T-helper 2 cell treated with Interferon-gamma antibody and Interleukin-4, amounts not matched to agents 100 ng/mL and 5 ng/mL, for 36 hours (primary cell): ENCODE measurements at regions not wholly inside any gene's neighbourhood (a gene's known extent, or its start where the extent isn't known, plus 50 kb on each side); places are given as distances from the start of the nearest gene placed in this dataset.
"Not testable (repeated sequence)": the region's sequence is repeated elsewhere in the genome, so short reads cannot be mapped to it uniquely, and the experiment has no call there.

Source experiments
- intact Hi-C: fragments of 100-400 bp; cut with micrococcal nuclease; formaldehyde crosslinking; loops from one replicate; pipeline ENCODE4 v1.15.1; 2023

DNA sequence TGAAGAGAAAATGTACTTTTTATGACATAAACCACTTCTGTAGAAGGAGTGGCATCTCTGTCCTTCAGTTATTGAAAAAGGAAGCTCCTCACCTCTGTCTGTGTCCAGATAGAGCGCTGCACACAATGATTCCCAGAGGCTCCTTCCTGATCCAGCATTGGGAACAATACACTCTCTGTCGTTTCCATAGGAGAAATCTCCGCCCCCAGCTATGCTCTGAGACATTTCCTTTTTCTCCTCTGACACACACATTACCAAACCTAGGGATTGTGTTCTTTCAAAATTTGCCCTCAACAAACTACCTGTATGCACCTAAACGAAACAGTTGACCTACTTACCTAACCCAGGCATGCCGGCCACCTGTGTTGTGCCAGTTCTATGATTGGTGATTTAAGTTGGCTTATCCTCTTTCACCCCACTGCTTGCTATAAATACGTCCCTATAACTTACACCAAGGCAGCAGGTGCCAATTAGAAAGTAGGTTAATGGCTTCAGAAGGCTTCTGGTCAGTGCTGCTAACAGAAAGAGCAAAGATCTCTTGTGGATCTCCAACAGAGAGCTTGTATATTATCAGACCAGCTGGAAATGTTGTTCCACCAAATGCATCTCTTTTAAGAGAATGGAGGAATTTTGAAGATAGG, 140.1 kb upstream of the JCAD start:
- intact Hi-C loops: no loop called here

DNA sequence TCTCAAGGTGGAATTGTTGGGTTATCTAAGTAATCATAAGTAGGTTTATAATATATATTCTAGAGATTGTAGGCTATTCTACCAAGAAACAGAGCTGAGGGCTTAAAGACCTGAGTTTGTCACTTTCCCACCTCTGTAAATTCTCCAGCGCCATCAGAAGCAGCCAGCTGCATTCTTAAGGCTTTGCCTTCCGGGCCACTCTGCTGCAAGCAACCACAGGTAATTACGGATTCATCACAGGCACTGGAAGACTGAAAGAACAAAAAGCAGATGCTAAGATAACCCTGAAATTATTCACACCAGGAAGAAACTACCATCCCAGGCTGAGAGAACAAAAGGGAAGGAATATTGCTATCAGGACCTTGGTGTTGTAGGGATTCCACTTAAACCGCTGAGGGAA, 137.8 kb upstream of the JCAD start:
- intact Hi-C loops: no loop called here

DNA sequence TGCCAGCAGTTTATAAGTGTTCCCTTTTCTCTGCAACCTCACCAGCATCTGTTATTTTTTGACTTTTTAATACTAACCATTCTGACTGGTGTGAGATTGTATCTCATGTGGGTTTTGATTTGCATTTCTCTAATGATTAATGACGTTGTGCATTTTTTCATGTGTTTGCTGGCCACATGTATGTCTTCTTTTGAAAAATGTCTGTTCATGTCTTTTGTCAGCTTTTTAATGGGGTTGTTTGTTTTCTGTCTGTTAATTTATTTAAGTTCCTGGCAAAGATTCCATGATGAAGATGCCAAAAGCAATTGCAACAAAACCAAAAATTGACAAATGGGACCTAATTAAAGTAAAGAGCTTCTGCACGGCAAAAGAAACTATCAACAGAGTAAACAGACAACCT, 137.2 kb upstream of the JCAD start:
- intact Hi-C loops: not testable (repeated sequence)

DNA sequence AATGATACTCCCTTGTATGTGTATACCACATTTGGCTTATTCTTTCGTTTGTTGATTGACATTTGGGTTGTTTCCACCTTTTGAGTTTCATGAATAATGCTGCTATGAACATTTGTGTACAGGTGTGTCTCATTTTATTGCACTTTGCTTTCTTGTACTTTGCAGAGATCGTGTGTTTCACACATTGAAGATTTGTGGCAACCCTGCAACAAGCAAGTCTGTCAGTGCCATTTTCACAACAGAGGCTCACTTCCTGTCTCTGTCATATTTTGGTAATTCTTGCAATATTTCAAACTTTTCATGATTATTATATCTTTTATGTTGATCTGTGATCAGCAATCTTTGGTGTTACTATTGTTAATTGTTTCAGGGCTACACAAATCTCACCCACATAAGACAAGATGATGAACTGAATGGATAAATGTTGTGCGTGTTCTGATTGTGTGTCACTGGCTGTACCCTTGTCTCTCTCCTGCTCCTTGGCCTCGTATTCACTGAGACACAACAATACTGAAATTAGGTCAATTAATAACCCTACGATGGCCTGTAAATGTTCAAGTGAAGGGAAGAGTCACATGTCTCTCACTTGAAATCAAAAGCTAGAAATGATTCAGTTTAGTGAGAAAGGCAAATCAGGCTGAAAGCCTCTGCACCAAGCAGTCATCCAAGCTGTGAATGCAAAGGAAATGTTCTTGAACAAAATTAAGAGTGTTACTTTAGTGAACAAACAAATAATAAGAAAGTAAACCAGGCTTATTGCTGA, 133.6 kb upstream of the JCAD start:
- intact Hi-C loops: no loop called here

DNA sequence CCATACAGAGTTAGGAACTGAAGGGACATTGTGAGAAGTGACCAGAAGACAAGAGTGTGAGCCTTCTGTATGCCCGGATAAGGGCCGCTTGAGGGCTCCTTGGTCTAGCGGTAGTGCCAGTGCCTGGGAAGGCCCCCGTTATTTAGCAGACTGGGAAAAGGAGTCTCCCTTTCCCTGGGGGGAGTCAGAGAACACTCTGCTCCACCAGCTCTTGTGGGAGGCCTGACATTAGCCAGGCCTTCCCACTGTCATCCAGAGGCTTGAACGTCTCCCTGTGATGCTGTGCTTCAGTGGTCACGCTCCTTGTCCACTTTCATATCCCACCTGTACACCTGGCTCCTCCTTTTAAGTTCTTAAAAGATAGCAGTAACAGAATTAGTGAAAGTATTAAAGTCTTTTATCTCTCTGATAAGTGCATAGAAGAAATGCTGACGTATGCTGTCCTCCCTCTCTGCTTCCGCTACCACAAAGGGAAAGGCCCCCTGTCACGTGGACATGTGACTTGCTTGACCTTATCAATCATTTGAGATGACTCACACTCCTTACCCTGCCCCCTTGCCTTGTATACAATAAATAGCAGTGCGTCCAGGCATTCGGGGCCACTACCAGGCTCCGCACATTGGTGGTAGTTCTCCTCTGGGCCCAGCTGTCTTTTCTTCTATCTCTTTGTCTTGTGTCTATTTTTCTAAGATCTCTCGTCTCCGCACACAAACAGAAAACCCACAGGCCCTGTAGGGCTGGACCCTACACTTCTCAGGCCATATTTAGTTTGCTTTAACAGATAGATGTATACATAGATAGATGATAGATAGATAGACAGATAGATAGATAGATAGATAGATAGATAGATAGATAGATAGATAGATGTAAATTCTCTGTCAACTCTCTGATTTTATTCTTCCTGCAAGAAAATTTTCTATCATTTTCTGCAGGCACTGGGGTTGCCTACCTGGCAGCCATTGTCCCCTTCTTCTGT, 131.5 kb upstream of the JCAD start:
- intact Hi-C loops: no loop called here

DNA sequence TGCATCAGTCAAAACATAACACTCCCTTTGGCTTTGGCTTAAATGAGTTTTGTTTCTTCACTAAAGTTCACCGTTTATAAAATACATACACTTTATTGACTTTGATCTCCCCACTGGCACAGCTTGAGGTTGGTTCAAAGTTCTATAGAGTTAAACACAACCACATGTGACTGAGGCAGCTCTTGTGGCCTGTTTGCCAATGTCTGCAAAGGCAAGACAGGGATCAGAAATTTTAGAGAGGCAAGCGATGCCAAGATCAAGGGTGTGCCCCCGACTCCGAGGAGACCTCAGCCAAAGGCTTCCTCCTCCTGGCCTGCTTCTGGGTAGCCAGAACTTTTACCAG, 129.8 kb upstream of the JCAD start:
- intact Hi-C loops: no loop called here

DNA sequence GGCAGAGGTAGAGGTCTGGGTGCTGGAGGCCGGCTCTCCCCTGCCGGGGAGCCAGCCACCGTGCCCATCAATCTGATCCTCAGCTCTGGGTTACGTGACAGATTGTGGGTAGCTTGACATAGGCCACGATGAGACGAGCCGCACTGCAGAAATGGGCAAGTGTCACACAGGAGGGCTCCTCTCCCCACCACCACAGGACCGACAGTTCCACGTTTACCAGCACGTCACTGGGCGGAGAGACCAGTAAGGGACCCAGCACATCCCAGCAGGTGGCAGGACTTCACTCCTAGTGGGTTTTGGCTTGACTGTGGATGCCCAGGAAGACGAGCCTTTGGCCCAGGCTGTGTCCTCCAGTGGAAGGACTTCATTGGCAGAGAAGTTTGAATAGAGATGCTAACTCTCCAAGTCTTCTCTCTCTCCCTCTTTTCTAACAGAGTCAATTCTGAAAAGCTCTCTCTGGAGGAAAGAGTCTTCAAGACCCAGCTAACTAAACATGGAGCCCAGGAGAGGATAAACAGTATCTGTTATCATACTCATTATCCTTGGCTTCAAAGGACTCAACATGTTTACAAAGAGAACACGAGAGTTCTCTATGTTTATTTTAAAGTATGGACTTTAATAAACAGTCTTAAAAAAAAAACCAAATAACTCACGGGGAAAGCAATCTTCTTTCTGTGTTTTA, 129.3 kb upstream of the JCAD start:
- intact Hi-C loops: no loop called here

DNA sequence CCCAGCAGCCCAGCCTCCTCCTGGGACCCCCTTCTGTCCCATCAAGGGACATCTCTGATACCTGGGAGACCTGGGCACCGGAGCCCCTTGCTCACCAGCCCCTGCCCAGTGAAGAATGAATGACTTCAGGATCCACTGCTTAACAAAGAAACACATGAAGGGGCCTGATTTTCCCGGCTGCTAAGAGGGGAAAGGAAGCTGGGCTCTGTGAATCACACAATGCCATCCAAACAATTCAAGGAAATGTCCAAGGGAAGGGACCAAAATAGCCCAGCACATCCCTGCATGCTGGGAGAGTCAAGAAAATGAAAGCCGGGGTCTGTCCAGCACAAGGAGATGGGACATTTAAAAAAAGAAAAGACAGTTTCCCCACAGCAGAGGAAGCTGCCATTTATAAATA, 128.7 kb upstream of the JCAD start:
- intact Hi-C loops: no loop called here

DNA sequence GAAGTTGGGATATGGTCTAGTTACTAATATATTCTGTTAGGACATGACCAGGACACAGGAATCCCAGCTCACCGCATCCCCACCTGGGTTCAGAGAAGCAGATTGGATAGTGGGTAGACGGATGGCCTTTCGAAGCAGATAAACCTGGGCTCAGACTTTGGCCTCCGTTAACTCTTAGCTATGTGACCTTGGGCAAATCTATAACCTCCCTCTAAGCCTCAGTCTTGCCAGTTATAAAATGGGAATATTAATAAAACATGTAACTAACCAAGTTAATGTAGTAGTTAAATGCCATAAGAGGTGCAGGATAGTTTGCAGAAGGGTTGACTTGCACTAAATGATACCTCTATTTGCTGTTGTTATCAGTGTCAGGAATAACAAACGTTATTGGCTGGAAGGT, 127.6 kb upstream of the JCAD start:
- intact Hi-C loops: no loop called here

DNA sequence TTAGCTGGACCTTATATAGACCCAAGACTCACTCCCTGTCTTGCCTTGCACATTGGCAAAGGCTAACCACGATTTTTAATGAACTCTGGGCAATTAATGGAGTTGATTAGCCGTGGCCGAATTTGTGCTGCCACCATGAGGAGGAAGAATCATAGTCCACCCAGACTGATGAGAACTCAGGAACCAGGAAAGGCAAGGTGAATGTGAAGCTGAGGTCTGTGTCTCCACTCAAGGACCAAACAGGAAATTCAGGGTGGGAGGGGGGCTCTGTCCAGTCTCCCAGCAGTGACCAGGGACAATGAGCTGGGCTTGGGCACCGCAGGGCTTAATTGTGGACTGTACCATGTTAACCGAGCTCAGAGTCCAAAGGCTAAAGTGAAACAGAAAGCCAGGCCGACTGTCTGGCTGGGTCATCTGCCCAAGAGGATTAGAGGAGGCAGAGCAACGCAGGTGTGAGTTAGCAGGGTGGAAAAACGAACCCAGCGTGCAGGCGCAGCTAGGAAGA, 127.0 kb upstream of the JCAD start:
- intact Hi-C loops: no loop called here

DNA sequence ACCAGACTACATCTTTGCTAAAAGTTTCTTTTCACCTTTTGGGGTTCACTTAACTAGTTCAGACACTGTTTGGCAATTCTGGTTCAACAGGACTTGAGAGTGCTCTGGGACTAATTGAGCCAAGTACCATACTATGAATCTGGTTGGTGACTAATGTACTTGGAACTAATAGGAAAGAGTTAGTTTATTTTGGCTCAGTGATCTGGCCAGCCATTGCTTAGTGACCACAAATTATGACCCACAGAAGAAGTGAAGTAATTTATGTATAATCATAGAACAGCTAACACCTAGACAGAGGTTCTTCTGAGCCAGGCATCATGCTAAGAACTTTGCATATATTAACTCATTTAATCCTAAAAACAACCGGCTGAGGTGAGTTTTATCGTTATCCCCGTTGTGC, 126.5 kb upstream of the JCAD start:
- intact Hi-C loops: no loop called here

DNA sequence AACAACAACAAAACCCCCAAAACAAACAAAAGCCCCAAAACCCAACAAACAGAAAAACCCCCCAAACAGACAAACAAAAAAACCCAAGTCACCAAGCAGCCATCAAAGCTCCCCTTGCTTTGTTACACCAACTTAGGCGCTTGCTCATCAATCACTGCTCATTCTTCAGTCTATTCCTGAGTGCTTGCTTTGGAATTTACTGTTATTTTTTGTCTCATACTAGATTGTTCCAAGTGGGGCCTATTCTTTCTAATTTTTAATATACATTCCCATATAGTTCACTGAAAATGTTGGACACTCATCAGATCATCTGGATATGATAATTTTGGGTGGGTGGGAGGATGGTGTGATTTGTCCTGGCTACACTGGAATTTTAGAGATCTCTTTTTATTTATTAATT, 126.0 kb upstream of the JCAD start:
- intact Hi-C loops: no loop called here

DNA sequence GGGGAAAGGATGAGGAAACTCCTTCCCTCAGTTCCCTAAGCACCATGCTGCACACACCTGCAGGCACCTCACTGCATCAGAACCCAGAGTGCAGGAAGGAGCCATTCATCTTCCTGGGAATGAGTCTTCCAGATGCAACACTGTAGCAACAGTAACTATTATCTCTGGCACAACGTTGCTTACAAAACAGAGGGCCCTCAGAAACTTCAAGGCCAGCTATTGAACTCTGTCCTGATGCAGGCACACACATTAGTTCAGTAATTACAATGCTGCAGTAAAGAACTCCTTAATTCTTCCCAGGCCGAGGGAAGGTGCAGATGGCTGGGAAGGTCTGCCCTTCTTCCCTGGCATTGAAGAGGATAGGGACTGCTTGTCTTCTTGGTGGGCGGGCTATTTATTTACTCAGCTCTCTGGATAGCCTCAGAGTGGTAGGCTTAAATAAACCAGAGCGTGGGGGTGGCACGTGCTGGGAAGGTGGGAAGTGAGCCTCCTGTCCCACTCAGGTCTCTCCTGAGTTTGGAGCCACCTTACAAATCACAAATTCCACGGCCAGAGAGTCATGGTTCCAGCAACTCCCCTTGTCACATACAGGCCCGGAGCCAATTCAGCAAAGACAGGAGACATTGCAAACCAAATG, 125.1 kb upstream of the JCAD start:
- intact Hi-C loops: no loop called here

DNA sequence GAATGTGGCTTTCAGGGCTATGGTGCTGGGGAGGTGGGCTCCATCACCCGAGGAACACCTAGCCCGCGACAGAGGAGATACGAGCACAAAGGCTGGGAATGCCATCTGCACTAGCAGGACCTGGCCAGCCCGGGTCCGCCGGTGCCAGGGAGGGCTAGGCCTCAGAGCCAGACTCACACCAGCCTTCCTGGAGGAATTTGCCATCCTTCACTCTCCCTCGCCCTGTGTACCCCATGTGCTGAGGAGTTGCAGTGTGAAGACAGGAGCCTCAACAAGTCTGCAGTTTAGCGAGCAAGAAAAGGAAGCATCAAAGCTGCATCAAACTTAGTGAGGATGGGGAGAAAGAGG, 123.6 kb upstream of the JCAD start:
- intact Hi-C loops: no loop called here

DNA sequence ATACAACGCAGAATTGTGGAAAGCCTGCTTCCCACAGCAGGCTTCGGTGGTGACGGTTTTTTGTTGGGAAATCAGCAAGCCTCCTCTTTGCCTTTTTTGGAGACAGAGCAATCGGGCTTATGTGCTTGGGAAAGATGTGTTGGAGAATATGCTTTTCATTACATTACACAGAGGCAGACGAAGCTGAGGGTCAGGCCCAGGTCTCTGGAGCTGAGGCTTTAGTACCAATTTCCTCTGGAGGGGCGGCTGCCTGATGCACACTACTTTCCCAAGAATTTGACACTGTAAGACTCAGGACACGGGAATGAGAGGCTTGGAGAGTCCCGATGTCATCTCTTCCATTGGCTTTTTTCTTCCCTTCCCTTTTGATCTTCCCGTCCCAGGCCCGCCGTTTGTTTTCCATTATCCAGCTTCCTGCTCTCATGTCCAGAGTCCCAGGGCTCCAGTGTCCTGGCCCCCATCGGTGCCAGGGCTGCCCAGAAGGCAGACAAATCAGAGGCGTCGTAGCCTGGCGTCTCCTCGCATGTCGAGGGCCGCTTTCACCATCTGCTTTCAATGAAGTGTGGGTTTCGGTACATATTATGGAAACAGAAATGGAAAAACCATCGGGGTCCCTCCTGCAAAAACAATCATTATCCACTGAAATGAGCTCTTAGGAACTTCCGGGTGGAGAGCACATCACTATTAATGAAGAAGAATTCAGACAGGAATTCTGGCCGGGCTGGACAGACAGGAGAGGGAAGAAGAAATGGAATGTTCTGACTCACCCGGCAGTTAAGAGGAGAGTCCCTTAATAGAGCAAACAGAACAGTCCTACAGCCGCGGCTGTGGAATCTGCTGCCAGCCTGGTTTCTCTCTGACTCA, 123.0 kb upstream of the JCAD start:
- intact Hi-C loops: no loop called here

DNA sequence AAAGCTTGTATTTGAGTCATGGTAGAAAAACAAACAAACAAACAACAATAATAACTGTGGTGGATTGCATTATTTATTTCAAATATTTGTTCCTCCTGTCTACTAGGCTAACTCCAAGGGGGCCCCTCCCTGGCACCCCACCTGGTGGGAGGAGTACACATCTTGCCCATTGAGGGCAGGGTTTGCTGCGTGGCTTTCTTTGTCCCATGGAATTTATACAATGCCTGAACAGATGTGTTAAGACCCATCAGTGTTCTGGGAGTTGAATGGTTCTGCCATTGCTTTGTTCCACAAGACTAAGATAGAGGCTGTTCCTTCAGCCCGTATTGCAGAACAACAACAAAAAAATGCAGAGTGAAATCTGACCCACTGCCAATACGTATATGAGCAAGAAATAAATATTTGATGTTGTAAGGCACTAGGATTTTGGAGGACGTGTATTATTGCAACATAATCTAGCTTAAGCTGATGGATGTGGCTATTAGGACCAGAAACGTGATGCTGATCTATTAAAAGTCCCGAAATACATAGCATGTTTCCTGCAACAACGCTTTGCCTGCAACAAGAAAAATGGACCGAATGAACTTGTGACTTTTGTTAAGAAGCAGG, 119.1 kb upstream of the JCAD start:
- intact Hi-C loops: no loop called here

DNA sequence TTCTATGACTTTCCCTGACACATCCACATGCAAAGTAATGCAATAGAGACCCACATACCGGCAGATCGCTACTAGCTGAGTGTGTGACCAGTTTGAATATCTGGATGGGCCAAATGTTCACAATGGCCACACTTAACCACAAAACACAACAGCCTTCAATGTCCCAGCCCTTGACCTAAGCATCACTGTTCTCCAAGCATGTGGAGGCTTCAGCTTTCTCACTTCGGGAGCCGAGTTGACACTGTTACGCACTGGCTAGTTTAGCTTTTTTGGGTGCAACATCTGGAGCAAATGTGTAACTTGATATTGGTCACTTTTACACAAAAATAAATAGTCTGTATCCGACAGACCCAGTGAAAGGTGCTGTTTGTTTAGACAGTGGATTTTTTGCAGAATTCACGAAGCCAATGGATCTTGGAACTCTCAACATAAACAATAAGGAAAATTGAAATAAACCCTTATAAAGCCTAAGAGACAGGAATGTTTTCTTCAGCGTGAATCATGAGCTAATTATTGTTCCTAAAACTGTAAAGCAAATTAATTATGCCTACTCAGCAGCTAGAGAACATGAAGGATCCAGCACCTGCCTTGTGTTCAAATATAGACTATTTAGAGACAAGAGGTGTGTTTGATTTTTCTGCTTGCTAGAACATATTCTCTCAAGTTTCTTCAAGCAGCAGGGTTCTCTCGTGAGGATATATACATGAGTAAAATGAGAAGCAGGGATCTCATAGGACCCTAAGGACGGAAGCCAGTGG, 117.6 kb upstream of the JCAD start:
- intact Hi-C loops: no loop called here

DNA sequence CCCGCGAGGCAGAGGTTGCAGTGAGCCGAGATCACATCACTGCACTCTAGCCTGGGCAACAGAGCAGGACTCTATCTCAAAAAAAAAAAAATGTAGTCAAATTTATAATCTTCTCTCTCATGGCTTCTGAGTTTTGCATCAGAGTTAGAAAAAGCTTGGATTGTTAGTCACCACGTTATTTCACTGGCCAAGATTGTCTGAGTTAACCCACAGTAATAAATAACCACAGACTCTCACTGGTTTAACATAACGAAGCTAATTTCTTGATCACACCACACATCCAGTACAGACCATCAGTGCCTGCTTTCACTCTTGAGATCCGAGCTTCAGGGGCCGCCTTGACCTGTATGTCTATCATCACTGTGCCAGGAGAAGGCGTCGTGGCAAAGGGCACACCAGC, 116.8 kb upstream of the JCAD start:
- intact Hi-C loops: no loop called here

DNA sequence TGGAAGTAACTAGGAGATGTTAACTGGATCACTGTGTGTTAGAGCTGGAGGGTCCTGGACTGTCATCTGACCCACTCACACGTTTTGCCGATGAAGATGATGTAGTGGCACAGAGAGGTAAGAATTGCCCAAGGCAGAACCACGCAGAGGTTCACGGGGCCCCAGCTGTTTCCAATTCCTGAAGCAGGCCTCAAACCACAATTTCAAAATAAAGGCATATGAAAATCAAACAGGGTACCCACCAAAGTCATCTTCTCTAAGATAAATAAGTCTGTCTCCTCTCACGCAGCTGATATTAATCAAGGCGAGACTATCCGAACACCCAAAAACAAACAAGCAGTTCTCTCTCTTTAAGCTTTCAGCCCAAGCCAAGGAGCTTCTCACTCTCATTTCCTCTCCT, 113.3 kb upstream of the JCAD start:
- intact Hi-C loops: loop anchor here (2.0 to 5.0 kb wide), 2 partner anchors 14 to 60 kb away; no protein-coding TSS in a partner anchor
